GM12872 (cell line): ENCODE measurements at regions not wholly inside any gene's neighbourhood (a gene's known extent, or its start where the extent isn't known, plus 50 kb on each side); places are given as distances from the start of the nearest gene placed in this dataset.

Experiments used
- CTCF ChIP-seq: IDR thresholded peaks from 3 replicates; pipeline ENCODE4 v1.5.1; 2011; ENCODE audit warnings: low read depth, mild to moderate bottlenecking, low read length, moderate library complexity; ENCODE audit not compliant: insufficient read depth

DNA sequence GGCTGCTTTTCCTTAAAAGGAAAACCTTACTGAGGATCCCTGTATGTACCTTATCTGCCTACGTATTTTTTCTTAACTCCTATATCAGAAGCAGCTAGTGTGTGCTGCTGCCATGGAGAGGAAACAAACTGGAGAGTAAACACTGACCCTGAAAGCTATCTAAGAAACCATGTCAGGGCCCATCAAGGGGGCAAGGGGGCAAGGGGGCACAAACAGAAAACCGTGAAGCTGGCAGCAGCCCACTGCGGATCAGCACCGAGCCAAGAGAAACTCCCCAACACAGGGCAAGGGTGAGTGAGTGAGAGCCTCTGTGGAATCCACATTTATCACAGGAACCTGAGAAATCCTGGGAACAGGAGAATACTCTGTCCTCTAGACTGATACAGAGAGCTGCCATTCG lies 1204.2 kb downstream of the PCDH18 start:
- TF ChIP-seq CTCF = no peak

DNA sequence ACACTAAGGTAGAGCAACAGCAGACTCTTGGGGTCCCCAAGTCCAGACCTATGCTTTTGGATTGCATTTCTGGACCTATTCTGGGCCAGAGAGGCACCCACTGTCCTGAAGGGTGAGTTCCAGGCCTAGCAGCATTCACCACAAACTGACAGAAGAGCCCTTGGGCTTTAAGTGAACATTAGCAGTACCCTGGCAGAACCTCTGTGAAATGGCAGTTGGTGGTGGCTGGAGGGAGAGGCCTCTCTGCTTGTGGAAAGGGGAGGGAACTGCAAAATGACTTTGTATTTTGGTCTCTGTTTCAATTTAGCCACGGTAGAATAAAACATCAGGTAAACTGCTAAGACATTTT lies 1211.9 kb downstream of the PCDH18 start:
- no peak for TF ChIP-seq CTCF

GRCh38 chr4:136319789-136320464 lies 1212.4 kb downstream of the PCDH18 start:
- TF ChIP-seq CTCF = no peak

- no peak for TF ChIP-seq CTCF
Observed at GRCh38 chr4:136316961-136317360, 1215.3 kb downstream of the PCDH18 start.

DNA sequence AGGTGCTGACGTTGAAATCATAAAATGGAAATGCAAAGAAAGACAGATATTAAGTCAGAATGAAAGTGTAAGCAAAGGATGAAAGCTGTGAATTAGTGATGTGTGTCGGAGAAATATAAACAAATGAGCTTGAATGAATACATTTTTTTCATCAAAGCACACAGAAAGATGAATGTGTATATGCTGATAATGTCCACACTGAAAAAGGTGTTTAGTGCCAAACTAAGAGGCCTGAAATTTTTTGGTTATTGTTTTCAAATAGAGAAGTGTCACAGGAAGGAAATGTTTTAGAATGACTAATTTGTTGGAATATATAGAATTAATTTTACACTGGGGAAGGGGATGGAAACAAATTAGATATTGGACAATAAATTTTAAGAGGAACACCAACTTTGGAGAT lies 1217.6 kb downstream of the PCDH18 start:
- no peak for TF ChIP-seq CTCF

- TF ChIP-seq CTCF = no peak
Observed at GRCh38 chr4:136311774-136312173, 1220.5 kb downstream of the PCDH18 start.

GRCh38 chr4:136307765-136308164 lies 1224.5 kb downstream of the PCDH18 start:
- TF ChIP-seq CTCF = no peak
